GM19372 (cell line): ENCODE measurements at regions not wholly inside any gene's neighbourhood (a gene's known extent, or its start where the extent isn't known, plus 50 kb on each side); places are given as distances from the start of the nearest gene placed in this dataset.
"Not testable (repeated sequence)": the region's sequence is repeated elsewhere in the genome, so short reads cannot be mapped to it uniquely, and the experiment has no call there.

Experiments
- ATAC-seq: cut with Tn5 transposase; IDR thresholded peaks from one replicate; pipeline ENCODE4 v1.9.1; 2021; ENCODE audit warnings: mild to moderate bottlenecking, low read depth, moderate library complexity; ENCODE audit not compliant: unreplicated experiment

- no peak for ATAC-seq
These were observed 51.6 kb upstream of the CNTLN start for GRCh38 chr9:17083258-17083657.

GRCh38 chr9:17082343-17083064, 52.3 kb upstream of the CNTLN start:
- no peak for ATAC-seq

- no peak for ATAC-seq
These were observed 53.0 kb upstream of the CNTLN start for GRCh38 chr9:17081814-17082213.

DNA sequence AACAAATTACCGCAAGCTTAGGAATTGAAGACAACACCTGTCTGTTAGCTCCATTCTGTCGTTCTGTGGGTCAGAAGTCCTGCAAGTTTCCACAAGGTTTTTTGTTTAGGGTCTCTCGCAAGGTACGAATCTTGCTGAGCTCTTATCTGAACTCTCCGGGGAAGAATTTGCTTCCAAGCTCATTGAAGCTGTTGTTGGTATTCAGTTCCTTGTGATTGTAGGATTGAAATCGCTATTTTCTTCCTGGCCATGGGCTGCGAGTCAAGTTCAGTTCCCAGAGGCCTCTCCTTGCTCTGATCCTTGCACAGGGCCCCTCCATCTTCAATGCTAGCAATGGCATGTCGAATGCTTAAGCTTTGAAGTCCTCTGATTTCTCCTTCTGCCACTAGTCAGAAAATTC, 53.5 kb upstream of the CNTLN start:
- ATAC-seq = no peak

DNA sequence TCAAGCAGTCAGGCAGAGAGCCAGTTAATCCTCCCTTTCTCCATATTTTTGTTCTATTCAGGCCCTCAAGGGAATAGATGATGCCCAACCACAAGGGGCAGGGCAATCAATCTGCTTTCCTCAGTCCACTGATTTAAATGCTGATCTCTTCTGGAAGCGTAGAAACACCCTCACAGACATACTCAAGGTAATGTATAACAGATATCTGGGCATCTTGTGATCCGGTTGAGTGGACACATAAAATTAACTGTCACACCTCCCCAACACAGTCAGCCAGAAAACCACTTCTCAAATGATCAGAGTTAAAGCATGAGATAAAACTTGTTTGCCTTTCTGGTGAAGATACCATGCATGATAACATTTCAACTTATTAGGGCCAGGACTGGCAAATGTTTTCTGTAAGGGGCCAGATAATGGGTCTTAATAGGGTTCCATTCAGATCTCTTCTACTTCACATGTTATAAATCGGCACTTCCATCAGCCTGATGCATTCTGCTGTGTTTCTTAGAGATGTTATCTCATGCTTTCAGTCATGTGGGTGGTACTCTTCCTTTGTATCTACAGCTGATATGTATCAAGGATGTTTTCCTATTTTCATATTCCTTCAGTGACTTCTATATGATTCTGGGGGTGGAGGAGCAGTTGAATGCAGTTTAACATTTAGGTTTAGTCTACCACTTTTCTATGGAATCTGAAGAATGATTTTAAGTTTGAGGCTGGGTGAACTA, 58.9 kb upstream of the CNTLN start:
- no peak for ATAC-seq

GRCh38 chr9:17075146-17075757, 59.6 kb upstream of the CNTLN start:
- ATAC-seq = no peak

- not testable (repeated sequence) for ATAC-seq
These were observed 62.3 kb upstream of the CNTLN start for GRCh38 chr9:17072563-17072962.

- no peak for ATAC-seq
These were observed 66.2 kb upstream of the CNTLN start for GRCh38 chr9:17068671-17069070.

GRCh38 chr9:17065062-17065461, 69.8 kb upstream of the CNTLN start:
- no peak for ATAC-seq

GRCh38 chr9:17064558-17064957, 70.3 kb upstream of the CNTLN start:
- ATAC-seq = no peak

DNA sequence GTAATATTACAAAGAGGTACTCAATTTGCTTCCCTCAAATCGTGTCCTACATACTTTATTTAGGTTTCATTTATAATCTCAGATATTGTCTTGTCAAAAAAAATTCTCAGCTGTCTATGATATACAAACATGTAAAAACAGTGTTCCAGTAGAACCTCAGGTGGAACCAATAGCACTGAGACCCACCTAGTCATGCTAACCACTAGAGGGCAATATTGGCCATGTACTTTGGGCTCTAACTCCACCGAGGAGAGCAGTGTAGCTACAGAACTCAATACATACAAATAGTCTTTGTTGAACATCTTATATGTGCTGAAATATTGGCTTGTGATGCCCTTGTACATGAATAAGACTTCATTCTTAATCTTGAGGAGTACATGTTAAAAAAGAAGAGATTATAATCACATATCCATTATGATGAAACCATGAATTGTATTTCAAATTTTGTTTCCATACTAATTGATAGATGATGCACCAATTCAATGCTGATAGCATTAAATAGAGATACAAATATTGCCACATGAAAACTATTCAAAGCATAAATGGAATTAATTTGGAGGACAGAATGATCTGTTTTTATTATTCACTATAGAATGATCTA, 71.2 kb upstream of the CNTLN start:
- ATAC-seq = peak; percentile 54

- ATAC-seq = no peak
These were observed 72.3 kb upstream of the CNTLN start for GRCh38 chr9:17062497-17062896.

DNA sequence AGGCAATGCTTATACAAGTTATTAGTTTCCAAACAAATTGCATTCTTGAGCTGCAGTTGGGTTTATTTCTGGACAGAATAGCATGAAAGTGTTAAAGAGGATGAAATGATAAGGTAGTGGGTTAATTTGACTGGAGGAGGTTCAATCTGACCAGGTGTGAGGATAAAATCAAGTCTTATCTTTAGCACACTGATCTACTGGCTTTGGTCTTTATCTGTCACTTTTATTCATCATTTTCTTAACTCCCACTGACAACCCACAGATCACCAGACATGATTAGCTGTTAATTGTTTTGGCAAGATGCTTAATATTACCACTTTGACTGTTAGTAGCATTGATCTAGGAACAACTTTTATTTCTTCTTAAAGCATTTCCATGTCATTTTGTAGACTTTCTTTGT, 74.4 kb upstream of the CNTLN start:
- no peak for ATAC-seq

DNA sequence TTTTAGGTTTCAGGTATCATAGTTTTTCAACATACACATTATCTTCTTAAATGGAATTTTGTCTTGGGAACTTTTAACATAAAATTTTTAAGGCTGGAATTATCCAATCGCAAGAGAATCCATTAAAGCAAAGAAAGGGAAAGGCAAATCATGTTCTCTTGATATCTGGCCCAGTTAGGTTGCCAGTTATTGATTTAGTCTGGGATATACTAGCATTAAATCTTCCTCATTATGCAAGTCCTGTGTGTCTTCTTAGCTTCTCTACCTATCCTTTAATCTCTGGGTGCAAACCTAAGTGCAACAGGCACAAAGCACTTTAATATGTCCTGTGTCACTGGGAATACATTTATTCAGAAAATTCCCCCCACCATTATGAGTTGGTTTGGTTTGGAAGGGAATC, 75.4 kb upstream of the CNTLN start:
- ATAC-seq = no peak

GRCh38 chr9:17057729-17058128, 77.1 kb upstream of the CNTLN start:
- no peak for ATAC-seq

DNA sequence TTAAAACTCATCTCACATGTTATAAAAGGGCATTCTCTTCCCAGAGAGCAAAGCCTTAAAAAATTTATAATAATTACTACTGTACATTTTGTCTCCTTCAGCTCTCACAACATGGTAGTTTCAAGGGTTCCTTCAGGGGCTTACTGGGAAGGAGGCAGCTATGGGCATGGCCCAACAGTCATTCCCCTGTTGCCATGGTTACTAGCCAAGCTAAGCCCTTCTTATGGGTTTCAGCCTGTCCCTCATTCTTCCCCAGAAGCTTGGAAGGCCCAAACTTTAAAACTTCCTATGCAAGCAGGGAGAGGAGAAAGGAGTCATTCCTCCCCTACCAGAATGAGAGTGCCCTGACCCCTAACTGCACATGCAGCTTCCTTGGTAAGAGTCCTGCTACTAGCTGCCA, 82.2 kb upstream of the CNTLN start:
- no peak for ATAC-seq

- no peak for ATAC-seq
These were observed 89.4 kb upstream of the CNTLN start for GRCh38 chr9:17045381-17045940.

GRCh38 chr9:17031546-17031945, 103.3 kb upstream of the CNTLN start:
- ATAC-seq = no peak

DNA sequence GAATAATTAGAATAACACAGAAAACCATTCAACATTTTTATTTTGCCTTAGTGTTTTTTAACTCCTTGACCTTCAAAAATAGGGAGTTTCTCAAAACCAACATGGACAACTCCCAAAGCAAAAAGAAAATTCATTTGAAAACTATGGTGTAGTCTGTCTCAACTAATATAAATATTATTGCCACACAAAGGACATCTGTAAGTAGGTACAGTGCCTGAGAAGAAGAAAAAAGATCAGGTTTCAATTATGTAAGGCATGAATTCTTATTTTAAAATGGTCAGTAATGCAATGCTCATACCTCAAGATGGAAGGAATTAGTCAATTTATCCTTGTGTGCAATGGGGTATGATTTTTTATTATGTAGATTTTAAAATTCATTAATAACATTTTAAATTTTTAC, 109.6 kb upstream of the CNTLN start:
- no peak for ATAC-seq

GRCh38 chr9:17024129-17024528, 110.7 kb upstream of the CNTLN start:
- no peak for ATAC-seq

GRCh38 chr9:17021387-17021970, 113.4 kb upstream of the CNTLN start:
- no peak for ATAC-seq
